Kidney (tissue), 13 donors: ENCODE measurements at regions not wholly inside any gene's neighbourhood (a gene's known extent, or its start where the extent isn't known, plus 50 kb on each side); places are given as distances from the start of the nearest gene placed in this dataset.

ENCODE experiments used
- DNase-seq, 5 donors: peaks; one replicate each; pipeline ENCODE4 v3.0.0-alpha.2; 2013 to 2020
- FAIRE-seq: peaks from 2 replicates; lab custom pipeline; 2012; peaks lifted over from hg19 to GRCh38; lab: Jason Lieb, UNC
- H3K27ac ChIP-seq, 2 donors: one replicate each; pipeline ENCODE4 v1.7.0; 2013; ENCODE audit warnings: low read depth in 2 of 2, low read length in 2 of 2, inconsistent platforms in 1 of 2
- H3K27me3 ChIP-seq: one replicate; pipeline ENCODE4 v1.7.1; 2013; ENCODE audit warnings: low read length, inconsistent platforms; ENCODE audit not compliant: control insufficient read depth, insufficient read depth
- H3K36me3 ChIP-seq, 3 donors: one replicate each; pipeline versions ENCODE4 v1.7.0 to v1.7.1; 2013; ENCODE audit warnings: low read length in 3 of 3, control low read depth in 1 of 3, inconsistent platforms in 1 of 3; ENCODE audit not compliant: insufficient read depth in 3 of 3, control insufficient read depth in 2 of 3
- H3K4me1 ChIP-seq, 3 donors: one replicate each; pipeline versions ENCODE4 v1.7.0 to v1.7.1; 2013; ENCODE audit warnings: low read length in 3 of 3, inconsistent platforms in 1 of 3, low read depth in 1 of 3; ENCODE audit not compliant: control insufficient read depth in 2 of 3, insufficient read depth in 2 of 3
- H3K4me3 ChIP-seq, 3 donors: one replicate each; pipeline versions ENCODE4 v1.7.0 to v1.8.1; 2013; ENCODE audit warnings: low read length in 3 of 3, control low read depth in 1 of 3, inconsistent platforms in 1 of 3
- H3K9ac ChIP-seq, 3 donors: one replicate each; pipeline versions ENCODE4 v1.7.0 to v1.7.1; 2013; ENCODE audit warnings: low read length in 3 of 3, control low read depth in 1 of 3, inconsistent platforms in 1 of 3
- H3K9me3 ChIP-seq, 3 donors: one replicate each; pipeline versions ENCODE4 v1.7.0 to v1.7.1; 2013; ENCODE audit warnings: low read length in 3 of 3, control low read depth in 1 of 3, inconsistent platforms in 1 of 3; ENCODE audit not compliant: control insufficient read depth in 2 of 3, insufficient read depth in 1 of 3
- CTCF ChIP-seq: IDR thresholded peaks from 3 replicates; pipeline ENCODE4 v1.5.1; 2012; ENCODE audit warnings: mild to moderate bottlenecking, moderate library complexity, borderline replicate concordance; ENCODE audit not compliant: insufficient read depth; ENCODE audit errors: extremely low read depth
- intact Hi-C: fragments of 100-400 bp; cut with DNase I; formaldehyde crosslinking; loops from one replicate; pipeline ENCODE4 v1.11.1; 2022
- donor health status: control.
- donor health status: control.
- donor health status: control.
- donor health status: control.
- donor health status: control.
- donor health status: DM: yes; HTN: yes; CAD: no.
- donor health status: Normal renal cell carcinoma (clear cell type).

GRCh38 chr1:157368363-157368762, 184.0 kb downstream of the FCRL5 start:
- intact Hi-C loops: no loop called here
- FAIRE-seq: no peak

DNA sequence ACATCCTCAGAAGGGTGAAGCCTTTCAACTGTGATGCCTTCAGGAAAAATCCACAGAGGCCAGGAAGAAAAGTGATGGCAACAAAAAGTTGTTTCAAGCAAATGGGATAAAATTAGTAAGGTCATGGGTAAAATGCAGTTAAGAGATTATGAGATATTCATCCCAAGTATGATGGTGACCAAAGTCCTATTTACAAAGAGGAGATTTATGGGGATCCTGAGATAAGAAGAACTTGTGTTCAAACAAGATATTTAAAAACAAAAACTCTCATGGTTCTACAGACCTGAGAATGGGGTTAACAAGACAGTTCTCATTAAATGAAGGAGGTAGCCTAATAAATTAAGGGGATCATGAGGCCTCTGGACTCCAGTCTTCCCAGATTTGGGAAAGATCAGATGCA, 184.4 kb downstream of the FCRL5 start:
- Histone ChIP-seq H3K36me3 (no peaks in the 10 kb centered on the region), H3K9me3 (no peaks in the 10 kb centered on the region), H3K4me3 (no peak overlapping the region), H3K4me1 (no peaks in the 10 kb centered on the region), H3K9ac (no peak overlapping the region), H3K27me3 (no peaks in the 10 kb centered on the region), H3K27ac (no peak overlapping the region)
- TF ChIP-seq CTCF: no peak
- intact Hi-C loops: no loop called here
- no peak for FAIRE-seq
- DNase-seq: no peak

More at GRCh38 chr1:157368363-157368762, 184.0 kb downstream of the FCRL5 start:
- H3K4me3 ChIP-seq: no peak overlapping the region
- H3K4me1 ChIP-seq: no peaks in the 10 kb centered on the region
- no peak overlapping the region for H3K9ac ChIP-seq
- H3K27ac ChIP-seq: no peak overlapping the region
- TF ChIP-seq CTCF: no peak
- DNase-seq: no peak
- no peaks in the 10 kb centered on the region for H3K27me3 ChIP-seq
- no peaks in the 10 kb centered on the region for H3K36me3 ChIP-seq
- H3K9me3 ChIP-seq: no peaks in the 10 kb centered on the region

- FAIRE-seq (no peak), DNase-seq (no peak)
- Histone ChIP-seq H3K9me3 (no peaks in the 10 kb centered on the region), H3K36me3 (no peaks in the 10 kb centered on the region), H3K27ac (no peak overlapping the region), H3K4me1 (no peaks in the 10 kb centered on the region), H3K27me3 (no peaks in the 10 kb centered on the region), H3K9ac (no peak overlapping the region), H3K4me3 (no peak overlapping the region)
- TF ChIP-seq CTCF: no peak
- intact Hi-C loops: no loop called here
These were observed 185.1 kb downstream of the FCRL5 start for GRCh38 chr1:157367091-157367739.

DNA sequence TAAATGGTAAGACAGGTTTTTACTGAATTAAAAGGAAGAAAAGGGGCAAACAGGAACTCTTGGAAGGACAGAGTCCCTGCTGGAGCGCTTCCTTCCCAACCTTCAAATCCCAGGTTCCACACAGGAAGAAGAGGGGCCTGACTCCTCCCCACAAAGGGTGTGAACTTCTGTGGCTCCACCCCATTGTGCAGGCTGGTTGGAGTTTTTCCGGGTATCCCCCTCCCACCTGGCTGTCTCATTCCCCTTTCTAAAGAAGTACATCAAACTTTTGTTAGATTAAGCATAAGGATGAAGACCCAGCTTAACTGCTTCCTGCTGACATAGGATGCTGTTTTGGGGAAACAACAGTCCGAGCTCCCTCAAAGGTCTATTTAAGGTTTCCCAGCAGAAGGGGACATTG, 187.7 kb downstream of the FCRL5 start:
- DNase-seq (no peak), FAIRE-seq (no peak)
- intact Hi-C loops: no loop called here
- Histone ChIP-seq H3K9ac (no peak overlapping the region), H3K4me3 (no peak overlapping the region), H3K36me3 (no peaks in the 10 kb centered on the region), H3K4me1 (no peaks in the 10 kb centered on the region), H3K27me3 (no peaks in the 10 kb centered on the region), H3K9me3 (no peaks in the 10 kb centered on the region), H3K27ac (no peak overlapping the region)
- TF ChIP-seq CTCF: no peak
